Vagina (tissue), 2 donors: ENCODE measurements at regions not wholly inside any gene's neighbourhood (a gene's known extent, or its start where the extent isn't known, plus 50 kb on each side); places are given as distances from the start of the nearest gene placed in this dataset.

Experiments used
- DNase-seq, 2 donors: peaks; one replicate each; pipeline ENCODE4 v3.0.0-alpha.2; 2017; ENCODE audit errors: extremely low spot score in 2 of 2
- H3K27ac ChIP-seq: fragments of 200-600 bp; sonication (generic); one replicate; pipeline ENCODE4 v1.5.1; 2019
- H3K27me3 ChIP-seq: fragments of 200-600 bp; sonication (generic); one replicate; pipeline ENCODE4 v1.5.1; 2019
- H3K36me3 ChIP-seq, 2 donors: fragments of 200-600 bp; sonication (generic); one replicate each; pipeline ENCODE4 v1.5.1; 2017 to 2019
- H3K4me1 ChIP-seq: fragments of 200-600 bp; sonication (generic); one replicate; pipeline ENCODE4 v1.5.1; 2019
- H3K4me3 ChIP-seq, 2 donors: fragments of 200-600 bp; sonication (generic); 1 replicate in 1 of 2; 2 replicates in 1 of 2; pipeline ENCODE4 v1.5.1; 2016 to 2019
- H3K9me3 ChIP-seq: fragments of 200-600 bp; sonication (generic); one replicate; pipeline ENCODE4 v1.5.1; 2019
- CTCF ChIP-seq, 3 experiments: fragments of 450-650 bp in 2 of 3; fragments of 200-600 bp in 1 of 3; sonication (generic) in 1 of 3; IDR thresholded peaks; one replicate each; pipeline ENCODE4 v1.5.1; 2017 to 2019; ENCODE audit warnings: antibody characterized with exemption in 3 of 3, mild to moderate bottlenecking in 2 of 3, moderate library complexity in 2 of 3
- POLR2A ChIP-seq, 2 donors: fragments of 450-650 bp; IDR thresholded peaks; one replicate each; pipeline ENCODE4 v1.6.1; 2017; ENCODE audit warnings: antibody characterized with exemption in 2 of 2, mild to moderate bottlenecking in 2 of 2, moderate library complexity in 2 of 2
- POLR2AphosphoS5 ChIP-seq, 2 donors: sonication (generic); formaldehyde crosslinking; IDR thresholded peaks; one replicate each; pipeline ENCODE4 v1.9.0; 2017; ENCODE audit warnings: antibody characterized with exemption in 2 of 2, mild to moderate bottlenecking in 2 of 2, low read depth in 1 of 2; ENCODE audit not compliant: insufficient read depth in 1 of 2
- intact Hi-C: fragments of 100-400 bp; cut with DNase I; formaldehyde crosslinking; loops from one replicate; pipeline ENCODE4 v1.15.1; 2023

GRCh38 chr18:22796113-22796512, 137.0 kb upstream of the RBBP8 start:
- Histone ChIP-seq H3K9me3 (no peaks in the 10 kb centered on the region), H3K27ac (no peak overlapping the region), H3K4me3 (no peak overlapping the region), H3K4me1 (peaks cover 7% of the 10 kb centered on the region), H3K36me3 (no peaks in the 10 kb centered on the region), H3K27me3 (no peaks in the 10 kb centered on the region)
- intact Hi-C loops, result no loop called here
- DNase-seq, result no peak
- TF ChIP-seq POLR2A (IDR thresholded peaks at IDR 0.05) (no peak), POLR2AphosphoS5 (IDR thresholded peaks at IDR 0.05; ENCODE audit: insufficient read depth in 1 of 2, low read depth in 1 of 2) (no peak), CTCF (IDR thresholded peaks at IDR 0.05) (no peak)

- intact Hi-C loops, result loop anchor here (10.0 kb wide), 1 partner anchor 184 kb away; no protein-coding TSS in a partner anchor
- Histone ChIP-seq H3K9me3 (no peaks in the 10 kb centered on the region), H3K27ac (peak overlapping the region; percentile 66), H3K36me3 (no peaks in the 10 kb centered on the region), H3K4me1 (peaks cover 7% of the 10 kb centered on the region), H3K27me3 (no peaks in the 10 kb centered on the region), H3K4me3 (no peak overlapping the region)
- DNase-seq, result no peak
- TF ChIP-seq POLR2A (IDR thresholded peaks at IDR 0.05), result no peak
- TF ChIP-seq POLR2AphosphoS5 (IDR thresholded peaks at IDR 0.05; ENCODE audit: insufficient read depth in 1 of 2, low read depth in 1 of 2), result peak in 1 of 2 donors; percentile 59
- no peak for TF ChIP-seq CTCF (IDR thresholded peaks at IDR 0.05)
These were observed 132.6 kb upstream of the RBBP8 start for GRCh38 chr18:22800551-22800951.

- Histone ChIP-seq H3K27ac (no peak overlapping the region), H3K9me3 (no peaks in the 10 kb centered on the region), H3K4me1 (no peaks in the 10 kb centered on the region), H3K27me3 (no peaks in the 10 kb centered on the region), H3K4me3 (no peak overlapping the region), H3K36me3 (no peaks in the 10 kb centered on the region)
- DNase-seq, result no peak
- TF ChIP-seq POLR2AphosphoS5 (IDR thresholded peaks at IDR 0.05; ENCODE audit: insufficient read depth in 1 of 2, low read depth in 1 of 2) (no peak), POLR2A (IDR thresholded peaks at IDR 0.05) (no peak), CTCF (IDR thresholded peaks at IDR 0.05) (peak in 2 of 3 experiments; percentile 25 to 30)
- intact Hi-C loops, result no loop called here
These were observed 119.3 kb upstream of the RBBP8 start for GRCh38 chr18:22813648-22814328.

GRCh38 chr18:22814329-22814703, 118.8 kb upstream of the RBBP8 start:
- no peak overlapping the region for H3K27ac ChIP-seq
- H3K4me1 ChIP-seq, result no peaks in the 10 kb centered on the region
- DNase-seq, result no peak
- intact Hi-C loops, result no loop called here
- H3K27me3 ChIP-seq, result no peaks in the 10 kb centered on the region
- H3K4me3 ChIP-seq, result no peak overlapping the region
- no peaks in the 10 kb centered on the region for H3K36me3 ChIP-seq
- H3K9me3 ChIP-seq, result no peaks in the 10 kb centered on the region
- TF ChIP-seq POLR2AphosphoS5 (IDR thresholded peaks at IDR 0.05; ENCODE audit: insufficient read depth in 1 of 2, low read depth in 1 of 2) (no peak), CTCF (IDR thresholded peaks at IDR 0.05) (no peak), POLR2A (IDR thresholded peaks at IDR 0.05) (no peak)
